ENCODE measurements at regions not wholly inside any gene's neighbourhood (a gene's known extent, or its start where the extent isn't known, plus 50 kb on each side); places are given as distances from the start of the nearest gene placed in this dataset.

GRCh38 chr19:28289295-28290063 lies 923.5 kb downstream of the UQCRFS1 start (continued):
- no peak for TF ChIP-seq STAT6 (CRISPR knock-in tag; conservative IDR thresholded peaks at IDR 0.05; ENCODE audit: low read depth)
- TF ChIP-seq ARID4B (CRISPR knock-in tag; IDR thresholded peaks at IDR 0.05; ENCODE audit: borderline replicate concordance), result no peak
- TF ChIP-seq CREM (CRISPR knock-in tag; IDR thresholded peaks at IDR 0.05), result no peak
- no peak for TF ChIP-seq GABPB1 (CRISPR knock-in tag; IDR thresholded peaks at IDR 0.05)
- no peak for TF ChIP-seq ZNF263 (CRISPR knock-in tag; IDR thresholded peaks at IDR 0.05; ENCODE audit: low read depth)
- TF ChIP-seq TEAD4 (CRISPR knock-in tag; IDR thresholded peaks at IDR 0.05), result no peak

GRCh38 chr19:28288572-28289264 lies 924.2 kb downstream of the UQCRFS1 start:
- CTCF ChIA-PET, result interaction anchor here (1.3 kb wide), 1 partner anchor 11 kb away, joined by 5 read pairs; no protein-coding TSS in a partner anchor
- DNase-seq (ENCODE audit: low spot score), result no peak
- POLR2A ChIA-PET, result no interaction called here
- H3K4me1 Mint-ChIP-seq, result peaks cover 61% of the 10 kb centered on the region
- ATAC-seq, result no peak
- H3K9me3 Mint-ChIP-seq, result peaks cover 14% of the 10 kb centered on the region
- H3K4me3 Mint-ChIP-seq, result no peak overlapping the region
- H3K36me3 Mint-ChIP-seq, result peaks cover 5% of the 10 kb centered on the region; the same call in 1 of the 2 replicates
- H3K27me3 Mint-ChIP-seq (ENCODE audit: low read depth), result no peaks in the 10 kb centered on the region
- peak overlapping the region; percentile 88 for H3K27ac Mint-ChIP-seq
- TF ChIP-seq NR2C2 (CRISPR knock-in tag; IDR thresholded peaks at IDR 0.05) (no peak), USF2 (CRISPR knock-in tag; IDR thresholded peaks at IDR 0.05) (no peak), ZNF138 (CRISPR knock-in tag; conservative IDR thresholded peaks at IDR 0.05) (no peak), EMX1 (CRISPR knock-in tag; IDR thresholded peaks at IDR 0.05) (no peak), ZNF423 (CRISPR knock-in tag; IDR thresholded peaks at IDR 0.05) (no peak), JUN (CRISPR knock-in tag; IDR thresholded peaks at IDR 0.05) (no peak), ETV6 (CRISPR knock-in tag; IDR thresholded peaks at IDR 0.05) (no peak), STAT6 (CRISPR knock-in tag; conservative IDR thresholded peaks at IDR 0.05; ENCODE audit: low read depth) (no peak), TCF7 (CRISPR knock-in tag; IDR thresholded peaks at IDR 0.05; ENCODE audit: low read depth) (no peak), MXD4 (CRISPR knock-in tag; IDR thresholded peaks at IDR 0.05; ENCODE audit: borderline replicate concordance) (no peak), TP53 (CRISPR knock-in tag; IDR thresholded peaks at IDR 0.05) (no peak), CTCF (IDR thresholded peaks at IDR 0.05) (no peak)

Data from WTC11 (cell line).